KOPT-K1 (cell line): ENCODE measurements at regions not wholly inside any gene's neighbourhood (a gene's known extent, or its start where the extent isn't known, plus 50 kb on each side); places are given as distances from the start of the nearest gene placed in this dataset.

Experiments used
- H3K27ac ChIP-seq: fragments of 200-600 bp; sonication (generic); 2 replicates; pipeline ENCODE4 v1.5.1; 2016; ENCODE audit warnings: antibody characterized with exemption, mild to moderate bottlenecking, low read depth, low read length; ENCODE audit not compliant: poor library complexity, severe bottlenecking
- H3K36me3 ChIP-seq: fragments of 200-600 bp; sonication (generic); 2 replicates; pipeline ENCODE4 v1.5.1; 2017; ENCODE audit warnings: antibody characterized with exemption, mild to moderate bottlenecking, low read length, moderate library complexity; ENCODE audit not compliant: insufficient read depth
- H3K9me3 ChIP-seq: fragments of 200-600 bp; sonication (generic); 2 replicates; pipeline ENCODE4 v1.5.1; 2017; ENCODE audit warnings: antibody characterized with exemption, low read length, mild to moderate bottlenecking; ENCODE audit not compliant: insufficient read depth, poor library complexity, severe bottlenecking

DNA sequence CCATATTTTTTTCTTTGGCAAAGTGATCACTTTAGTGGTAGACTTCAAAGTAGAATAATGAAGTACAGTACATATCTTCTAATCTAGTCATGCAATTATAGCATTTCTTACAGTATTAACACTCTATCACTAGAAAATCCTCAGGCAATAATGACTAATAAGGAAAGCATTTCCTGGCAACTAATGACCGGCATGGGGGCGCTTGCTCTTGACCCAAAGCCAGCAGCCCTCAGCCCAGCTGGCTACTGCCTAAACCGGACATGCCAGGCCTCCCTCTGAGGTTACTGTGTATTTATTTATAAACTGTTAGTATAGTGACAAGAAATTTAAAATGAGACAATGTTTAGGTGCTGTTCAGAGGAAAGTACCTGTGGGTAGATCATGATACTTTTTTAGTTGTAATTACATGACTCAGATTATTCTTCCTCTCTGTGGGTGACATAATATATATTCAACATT is 633.8 kb downstream of the PTPRC start:
- no peak overlapping the region for H3K27ac ChIP-seq
- no peaks in the 10 kb centered on the region for H3K9me3 ChIP-seq
- H3K36me3 ChIP-seq = no peaks in the 10 kb centered on the region

DNA sequence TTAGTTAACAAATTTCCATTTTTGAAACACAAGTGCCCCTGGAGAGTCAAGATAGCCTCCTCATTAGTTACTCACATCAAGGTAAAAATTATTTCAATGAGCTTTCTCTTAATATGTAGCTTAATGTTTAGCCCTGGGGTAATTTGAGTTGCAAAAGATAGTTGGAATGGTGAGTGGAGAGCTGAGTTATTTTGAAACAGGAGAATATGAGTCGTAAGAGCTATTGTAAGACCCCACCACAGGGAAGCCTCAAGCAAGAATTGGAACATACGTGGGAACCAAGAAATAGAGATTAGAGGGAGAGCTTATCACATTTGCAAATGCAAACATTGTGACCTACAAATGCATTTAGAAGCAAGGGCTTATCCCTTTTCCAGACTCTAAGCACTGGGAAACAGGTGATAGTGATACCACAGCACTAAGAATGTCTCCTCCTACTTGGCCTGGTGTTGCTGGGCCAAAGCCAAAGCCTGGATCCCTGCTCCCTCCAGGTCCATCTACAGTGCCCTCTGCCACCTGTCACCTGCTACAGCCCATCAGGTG is 635.1 kb downstream of the PTPRC start:
- no peaks in the 10 kb centered on the region for H3K9me3 ChIP-seq
- no peak overlapping the region for H3K27ac ChIP-seq
- H3K36me3 ChIP-seq = no peaks in the 10 kb centered on the region

DNA sequence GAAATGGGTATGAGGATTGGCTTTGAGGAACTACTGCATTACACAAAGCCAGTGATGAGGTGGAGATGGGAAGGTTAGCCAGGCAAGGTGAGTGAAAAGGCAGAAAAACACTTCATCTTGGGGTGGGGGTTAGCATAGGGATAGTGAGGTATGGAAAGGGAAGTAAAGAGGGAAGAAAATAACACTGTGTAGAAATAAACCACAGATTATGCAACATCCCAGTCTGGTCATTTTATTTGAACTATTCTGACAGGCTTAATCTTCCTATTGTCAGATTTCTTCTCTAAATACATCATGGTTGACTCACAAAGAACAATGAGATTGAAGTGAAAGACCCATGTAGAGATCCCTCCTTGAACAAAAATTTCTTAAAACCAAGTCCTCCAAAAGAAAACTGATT is 640.2 kb downstream of the PTPRC start:
- Histone ChIP-seq H3K27ac (no peak overlapping the region), H3K9me3 (no peaks in the 10 kb centered on the region), H3K36me3 (no peaks in the 10 kb centered on the region)

DNA sequence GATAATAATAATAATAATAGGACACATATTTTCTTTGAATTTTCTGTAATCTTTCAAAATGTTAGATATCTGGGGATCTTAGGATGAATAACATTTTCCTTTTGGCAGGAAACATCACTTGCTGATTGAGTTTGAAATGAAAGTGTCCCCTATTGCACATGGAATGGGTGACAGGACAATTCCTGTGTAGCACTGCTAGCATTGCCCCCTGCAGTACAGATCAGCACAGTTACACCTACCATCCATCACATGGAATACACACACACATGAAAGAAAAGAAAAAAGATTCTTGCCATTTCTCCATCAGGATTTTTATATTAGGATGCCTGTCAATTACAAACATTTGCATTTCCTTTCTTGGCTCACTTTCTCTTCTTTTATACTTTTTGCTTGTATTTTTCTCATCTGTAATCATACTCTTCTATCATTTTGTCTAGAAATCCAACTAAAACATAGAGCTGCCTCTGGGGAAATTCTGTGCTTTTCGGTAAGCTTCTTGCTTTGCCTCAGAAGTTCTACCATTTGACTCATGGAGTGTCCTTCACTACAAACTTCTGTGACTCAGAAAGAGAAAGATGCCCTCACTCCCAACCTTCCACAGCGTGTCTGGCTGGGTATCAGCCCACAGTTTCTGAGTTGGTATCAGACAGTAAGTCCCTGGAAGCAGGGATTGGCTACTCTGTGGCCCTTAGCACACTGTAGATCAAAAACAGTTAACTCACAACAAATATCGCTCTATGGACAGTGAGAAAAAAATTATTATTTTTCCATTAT is 641.2 kb downstream of the PTPRC start:
- H3K27ac ChIP-seq = no peak overlapping the region
- no peaks in the 10 kb centered on the region for H3K9me3 ChIP-seq
- H3K36me3 ChIP-seq = no peaks in the 10 kb centered on the region

DNA sequence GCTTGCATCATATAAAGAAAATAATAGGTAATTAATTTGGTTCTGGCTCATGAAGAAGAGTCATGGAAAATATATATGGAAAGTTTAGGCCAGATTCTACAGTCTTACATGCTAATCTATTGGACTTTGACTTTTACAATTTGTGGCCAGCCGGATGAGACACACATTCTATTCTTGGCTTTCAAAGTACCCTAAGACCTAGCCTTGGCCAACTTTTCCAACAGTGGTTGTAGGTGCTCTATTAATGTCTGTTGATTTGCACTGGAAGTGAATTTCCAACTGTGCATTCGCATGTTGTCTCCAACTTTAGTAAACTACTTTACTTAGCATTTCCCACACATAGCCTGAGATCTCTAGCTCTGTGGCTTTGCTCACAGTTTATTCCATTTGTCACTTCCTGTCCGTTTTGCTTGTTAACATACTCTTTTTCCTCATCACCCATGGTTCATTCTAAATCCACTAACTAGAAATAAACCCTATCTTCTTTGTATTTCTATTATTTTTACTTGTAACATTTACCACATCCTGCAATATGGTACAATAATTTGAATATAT is 644.0 kb downstream of the PTPRC start:
- Histone ChIP-seq H3K27ac (peak overlapping the region; percentile 8), H3K9me3 (no peaks in the 10 kb centered on the region), H3K36me3 (no peaks in the 10 kb centered on the region)

DNA sequence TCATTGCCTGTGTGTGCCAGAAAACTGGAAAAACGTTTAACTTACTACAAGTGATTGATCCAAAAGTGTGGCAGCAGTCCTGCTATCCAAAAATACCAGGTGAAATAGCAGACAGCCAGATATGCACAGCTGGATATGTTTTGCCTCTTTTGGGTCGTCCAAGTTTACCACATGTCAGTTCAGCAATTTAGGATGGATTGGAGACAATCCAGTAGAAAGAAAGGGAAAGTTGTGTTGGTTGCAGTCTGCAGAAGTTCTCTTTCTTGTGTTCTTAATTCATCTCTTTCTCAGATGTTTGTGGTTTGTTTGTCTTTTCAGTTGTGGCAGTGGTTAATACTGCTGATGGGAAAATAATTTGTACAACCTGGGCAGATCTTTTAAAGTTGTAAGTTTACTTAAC is 645.0 kb downstream of the PTPRC start:
- H3K27ac ChIP-seq = peak overlapping the region; percentile 8
- H3K9me3 ChIP-seq = no peaks in the 10 kb centered on the region

DNA sequence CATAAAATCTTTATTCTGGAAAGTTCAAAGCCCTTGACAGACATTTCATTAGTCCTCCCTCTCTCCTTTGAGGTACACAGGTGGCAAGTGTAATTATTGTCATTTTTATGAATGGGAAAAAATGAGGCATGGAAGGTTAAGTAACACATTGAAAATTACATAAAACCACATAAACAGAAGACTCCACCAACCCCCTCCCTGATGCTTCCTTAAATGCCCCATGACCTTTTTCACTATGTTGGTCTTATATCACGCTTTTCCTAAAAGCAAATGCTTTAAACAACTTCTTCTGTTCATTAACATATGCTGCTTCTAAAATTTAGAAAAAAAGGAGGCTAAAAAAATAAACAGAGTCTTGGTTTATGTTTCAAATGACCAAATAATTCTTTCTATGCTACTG is 648.4 kb downstream of the PTPRC start:
- H3K36me3 ChIP-seq = no peaks in the 10 kb centered on the region
- H3K9me3 ChIP-seq = no peaks in the 10 kb centered on the region
- H3K27ac ChIP-seq = no peak overlapping the region

More for the DNA sequence above, 645.0 kb downstream of the PTPRC start:
- H3K36me3 ChIP-seq = no peaks in the 10 kb centered on the region

DNA sequence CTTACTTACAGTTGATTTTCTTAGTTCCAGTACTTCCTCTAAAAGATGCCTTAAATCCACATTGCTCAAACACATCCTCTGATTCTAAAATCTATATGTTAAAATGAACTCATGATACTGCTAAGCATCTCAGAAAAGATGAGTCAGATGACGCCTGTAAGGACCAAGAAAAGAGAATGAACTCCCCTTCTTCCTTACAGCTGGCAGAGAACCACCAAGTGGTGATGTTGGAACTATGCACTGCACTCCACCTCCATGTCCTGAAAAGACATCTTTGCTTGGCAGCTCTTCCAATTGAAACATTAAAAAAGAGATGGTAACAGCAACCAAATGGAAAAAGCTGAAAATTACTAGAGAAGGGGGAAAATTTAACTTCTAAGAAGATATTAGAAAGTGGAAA is 648.8 kb downstream of the PTPRC start:
- Histone ChIP-seq H3K27ac (no peak overlapping the region), H3K9me3 (no peaks in the 10 kb centered on the region), H3K36me3 (no peaks in the 10 kb centered on the region)

DNA sequence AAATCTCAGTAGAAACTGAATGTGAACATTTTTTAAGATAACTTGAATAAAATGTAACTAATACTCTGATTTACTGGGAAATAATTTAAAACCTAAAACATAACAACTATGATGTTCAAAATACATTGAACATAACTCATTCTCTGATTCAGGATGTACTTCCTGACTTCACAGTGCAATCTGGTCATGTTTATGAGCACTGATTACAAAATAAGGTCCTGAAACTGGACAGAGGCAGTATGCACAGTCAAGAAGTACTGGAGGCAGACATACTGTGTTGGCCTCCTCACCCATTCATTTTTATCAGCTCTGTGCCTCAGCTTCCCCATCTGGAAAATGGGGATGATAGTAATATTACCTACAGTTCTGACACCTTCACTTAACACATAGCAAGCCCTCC is 651.3 kb downstream of the PTPRC start:
- H3K36me3 ChIP-seq = no peaks in the 10 kb centered on the region

DNA sequence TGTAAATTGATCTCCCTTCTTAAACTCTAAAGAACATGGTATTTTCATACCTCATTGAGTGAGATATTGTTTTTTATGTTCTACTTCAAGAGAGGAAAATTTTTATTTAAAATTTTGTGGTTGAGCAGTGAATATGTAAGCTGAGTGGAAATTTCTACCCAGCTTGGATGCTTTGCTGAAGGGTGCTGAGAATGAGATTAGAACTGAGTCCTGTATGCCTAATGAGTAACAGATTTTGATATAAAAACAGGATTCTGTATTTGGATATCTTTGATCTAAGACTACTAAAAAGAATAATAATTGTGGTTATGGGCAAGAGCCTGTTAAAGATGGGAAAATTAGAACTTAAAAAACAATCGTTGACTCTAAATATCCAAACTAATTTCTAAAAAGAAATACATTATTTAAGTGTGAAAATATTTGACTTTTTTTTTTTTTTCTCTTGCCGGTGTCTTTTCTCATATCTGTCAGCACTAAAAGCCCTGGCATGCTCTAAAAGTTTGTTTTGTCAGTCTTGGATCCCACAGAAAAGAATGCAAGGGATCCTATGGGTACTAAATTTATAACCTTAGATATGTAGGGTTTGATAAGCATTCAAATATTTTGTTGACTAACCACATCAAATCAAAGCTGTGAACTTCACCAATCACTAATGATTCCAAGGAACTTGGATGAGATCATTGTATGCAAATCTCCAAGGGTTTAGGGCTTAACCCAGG is 652.3 kb downstream of the PTPRC start:
- Histone ChIP-seq H3K9me3 (no peaks in the 10 kb centered on the region), H3K36me3 (no peaks in the 10 kb centered on the region), H3K27ac (no peak overlapping the region)

More for the DNA sequence above, 651.3 kb downstream of the PTPRC start:
- no peaks in the 10 kb centered on the region for H3K9me3 ChIP-seq
- H3K27ac ChIP-seq = no peak overlapping the region

DNA sequence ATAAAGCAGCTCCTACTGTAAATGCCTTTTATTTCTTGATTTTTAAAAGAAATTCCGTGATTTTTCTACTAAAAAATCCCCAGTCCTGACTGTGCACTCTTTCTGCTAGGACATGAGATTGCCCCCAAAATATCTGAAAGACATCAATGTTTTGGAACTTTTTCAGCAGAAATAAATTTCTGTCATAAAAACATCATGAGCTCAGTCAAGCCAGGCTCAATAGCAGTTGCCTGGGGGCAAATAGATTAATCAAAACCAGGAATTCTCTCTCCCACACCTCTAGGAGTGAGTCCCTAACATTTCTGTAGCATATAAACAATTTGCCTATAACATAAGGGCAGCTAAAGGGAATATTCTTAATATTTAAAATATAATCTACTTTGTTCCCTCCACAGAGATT is 654.1 kb downstream of the PTPRC start:
- Histone ChIP-seq H3K27ac (no peak overlapping the region), H3K36me3 (no peaks in the 10 kb centered on the region), H3K9me3 (no peaks in the 10 kb centered on the region)

DNA sequence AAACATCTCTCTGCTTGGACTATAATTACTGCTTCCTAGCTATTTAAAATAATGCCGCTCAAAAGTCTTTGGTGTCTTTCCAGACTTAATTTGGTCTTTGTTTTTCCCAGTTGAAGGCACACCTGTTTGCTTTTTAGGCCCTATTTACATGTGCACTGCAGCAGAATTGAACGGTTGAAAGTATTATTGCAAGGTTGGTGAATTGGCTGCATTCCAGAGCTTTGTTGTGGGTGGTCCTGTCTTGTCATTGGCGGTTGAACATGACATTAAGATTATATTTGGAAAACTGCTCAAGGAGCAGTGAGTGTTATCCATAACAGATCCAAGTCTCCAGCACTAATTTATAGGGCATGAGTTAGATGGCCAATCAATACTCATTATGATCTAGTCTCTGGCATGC is 656.3 kb downstream of the PTPRC start:
- Histone ChIP-seq H3K36me3 (no peaks in the 10 kb centered on the region), H3K9me3 (no peaks in the 10 kb centered on the region), H3K27ac (no peak overlapping the region)

DNA sequence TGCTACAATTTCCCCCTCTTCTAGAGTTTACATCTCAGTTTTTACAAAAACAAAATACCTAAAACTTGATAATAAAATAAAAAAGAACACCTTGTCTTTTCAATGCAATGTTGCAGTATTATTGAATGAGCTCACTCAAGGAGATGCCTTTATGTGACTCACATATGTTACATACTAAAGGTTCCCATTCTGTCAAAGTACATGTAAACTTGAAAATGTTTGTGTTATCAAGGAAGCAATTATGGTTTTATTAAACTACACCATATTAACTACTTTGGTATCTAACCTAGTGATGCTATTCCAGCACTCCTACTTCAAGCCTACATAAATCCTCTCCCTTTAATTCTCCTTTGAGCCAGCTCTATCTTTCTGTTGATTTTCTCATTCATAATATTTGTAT is 658.3 kb downstream of the PTPRC start:
- Histone ChIP-seq H3K27ac (no peak overlapping the region), H3K9me3 (no peaks in the 10 kb centered on the region), H3K36me3 (no peaks in the 10 kb centered on the region)

DNA sequence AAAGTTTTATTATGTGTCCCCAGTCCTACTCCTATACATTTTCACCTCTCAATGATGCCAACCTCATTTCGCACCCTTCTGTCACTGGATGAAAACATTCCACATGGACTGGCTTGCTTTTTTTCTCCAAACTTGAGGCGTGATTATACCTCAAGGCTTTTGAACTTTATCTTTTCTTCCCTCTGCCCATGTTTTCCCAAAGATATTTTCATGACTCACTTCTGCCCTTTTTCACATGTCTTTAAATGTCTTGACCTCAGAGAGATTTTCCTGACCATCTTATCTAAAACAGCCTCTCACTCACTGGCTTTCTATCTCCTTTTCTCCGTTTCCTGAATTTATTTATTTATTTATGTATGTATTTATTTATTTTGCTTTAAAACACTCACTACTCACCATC is 659.0 kb downstream of the PTPRC start:
- Histone ChIP-seq H3K9me3 (no peaks in the 10 kb centered on the region), H3K27ac (no peak overlapping the region), H3K36me3 (no peaks in the 10 kb centered on the region)

DNA sequence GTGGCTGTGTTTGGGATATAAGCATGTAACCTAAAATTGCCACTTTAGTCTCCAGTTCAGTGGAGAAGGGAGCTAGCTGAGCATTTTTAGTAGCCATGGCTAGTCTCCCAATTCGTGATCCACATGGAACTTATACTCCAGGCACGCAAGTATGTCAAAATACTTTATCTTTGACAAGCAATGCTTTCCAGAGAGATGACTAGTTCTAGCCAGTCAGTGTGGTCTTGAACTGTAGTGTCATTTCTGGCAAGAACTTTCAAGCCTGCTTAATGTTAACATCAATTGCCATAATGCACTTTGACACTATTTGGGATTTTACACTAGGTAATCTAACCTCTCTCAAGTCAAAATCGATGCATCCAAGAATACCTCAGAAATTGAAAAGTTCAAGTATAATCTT is 660.0 kb downstream of the PTPRC start:
- no peak overlapping the region for H3K27ac ChIP-seq
- H3K9me3 ChIP-seq = no peaks in the 10 kb centered on the region
- no peaks in the 10 kb centered on the region for H3K36me3 ChIP-seq
